Neural crest cell (in vitro differentiated cells): ENCODE measurements at regions not wholly inside any gene's neighbourhood (a gene's known extent, or its start where the extent isn't known, plus 50 kb on each side); places are given as distances from the start of the nearest gene placed in this dataset.

Experiments
- DNase-seq: peaks from one replicate; pipeline ENCODE4 v3.0.0; 2021; ENCODE audit warnings: low read depth, mixed read lengths, low spot score
- H3K27ac Mint-ChIP-seq: one replicate; pipeline ENCODE4 v1.8.0; 2021; ENCODE audit warnings: mild to moderate bottlenecking, mixed read lengths; ENCODE audit not compliant: unreplicated experiment
- H3K27me3 Mint-ChIP-seq: 2 replicates; pipeline ENCODE4 v1.8.0; 2021; ENCODE audit warnings: low read depth, mild to moderate bottlenecking, mixed read lengths
- H3K36me3 Mint-ChIP-seq: 2 replicates; pipeline ENCODE4 v1.8.0; 2021; ENCODE audit warnings: low read depth, mild to moderate bottlenecking, mixed read lengths
- H3K4me1 Mint-ChIP-seq: 2 replicates; pipeline ENCODE4 v1.8.0; 2021; ENCODE audit warnings: mixed read lengths
- H3K4me3 Mint-ChIP-seq: one replicate; pipeline ENCODE4 v1.8.0; 2021; ENCODE audit warnings: mild to moderate bottlenecking, mixed read lengths
- H3K9me3 Mint-ChIP-seq: 2 replicates; pipeline ENCODE4 v1.8.0; 2021; ENCODE audit warnings: mixed read lengths
- CTCF ChIP-seq: fragments of 200-600 bp; sonication (generic); conservative IDR thresholded peaks from 2 replicates; pipeline ENCODE4 v1.5.0; 2021; ENCODE audit warnings: antibody characterized with exemption, mild to moderate bottlenecking

DNA sequence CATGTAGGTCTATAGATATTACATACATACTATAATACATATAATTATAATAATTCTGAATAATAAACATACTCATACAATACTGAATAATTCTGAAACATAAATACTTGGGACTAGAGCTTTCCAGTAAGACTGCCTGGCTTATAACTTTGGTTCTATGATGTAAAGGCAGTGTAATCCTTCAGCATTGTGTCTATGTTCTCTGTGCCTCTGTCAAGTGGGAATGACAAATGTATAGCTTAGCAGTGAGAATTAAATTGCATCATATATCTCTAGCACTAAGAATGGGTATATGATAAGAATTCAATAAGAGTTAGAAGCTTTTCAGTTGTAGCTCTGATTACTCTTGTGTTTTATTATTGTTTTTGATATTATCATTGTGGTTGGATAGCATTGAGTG is 1469.3 kb downstream of the CDH8 start:
- H3K36me3 Mint-ChIP-seq = no peaks in the 10 kb centered on the region
- H3K27ac Mint-ChIP-seq = no peak overlapping the region
- H3K4me3 Mint-ChIP-seq = no peak overlapping the region
- no peak for TF ChIP-seq CTCF
- H3K4me1 Mint-ChIP-seq = no peaks in the 10 kb centered on the region
- H3K9me3 Mint-ChIP-seq = peaks cover 4% of the 10 kb centered on the region
- DNase-seq = no peak
- H3K27me3 Mint-ChIP-seq = no peaks in the 10 kb centered on the region

DNA sequence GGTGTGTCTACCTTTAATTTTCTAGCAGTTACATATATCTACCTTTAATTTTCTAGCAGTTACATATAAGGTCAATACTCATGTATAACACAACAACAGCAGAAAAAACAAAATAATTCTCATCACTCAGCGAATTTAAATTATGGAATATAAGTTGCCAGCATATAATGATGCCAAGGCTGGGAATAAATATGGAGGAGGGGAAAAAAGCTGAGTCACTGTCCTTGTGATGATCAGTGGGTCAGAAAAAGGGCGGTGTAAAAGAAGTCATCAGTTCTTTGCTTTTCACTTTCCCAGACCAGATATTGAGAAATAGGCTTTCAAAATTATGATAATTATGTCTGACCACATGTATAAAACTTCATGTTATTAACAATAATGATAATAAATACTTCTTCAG is 1471.7 kb downstream of the CDH8 start:
- H3K9me3 Mint-ChIP-seq = peaks cover 4% of the 10 kb centered on the region
- H3K4me1 Mint-ChIP-seq = no peaks in the 10 kb centered on the region
- no peak for TF ChIP-seq CTCF
- no peaks in the 10 kb centered on the region for H3K27me3 Mint-ChIP-seq
- H3K36me3 Mint-ChIP-seq = no peaks in the 10 kb centered on the region
- no peak overlapping the region for H3K27ac Mint-ChIP-seq
- H3K4me3 Mint-ChIP-seq = no peak overlapping the region
- DNase-seq = no peak

- Mint-ChIP-seq H3K9me3 (peaks cover 4% of the 10 kb centered on the region), H3K36me3 (no peaks in the 10 kb centered on the region), H3K27ac (no peak overlapping the region), H3K4me3 (no peak overlapping the region), H3K27me3 (no peaks in the 10 kb centered on the region), H3K4me1 (no peaks in the 10 kb centered on the region)
- no peak for DNase-seq
- TF ChIP-seq CTCF = no peak
These were observed 1473.1 kb downstream of the CDH8 start for GRCh38 chr16:60563166-60563565.

DNA sequence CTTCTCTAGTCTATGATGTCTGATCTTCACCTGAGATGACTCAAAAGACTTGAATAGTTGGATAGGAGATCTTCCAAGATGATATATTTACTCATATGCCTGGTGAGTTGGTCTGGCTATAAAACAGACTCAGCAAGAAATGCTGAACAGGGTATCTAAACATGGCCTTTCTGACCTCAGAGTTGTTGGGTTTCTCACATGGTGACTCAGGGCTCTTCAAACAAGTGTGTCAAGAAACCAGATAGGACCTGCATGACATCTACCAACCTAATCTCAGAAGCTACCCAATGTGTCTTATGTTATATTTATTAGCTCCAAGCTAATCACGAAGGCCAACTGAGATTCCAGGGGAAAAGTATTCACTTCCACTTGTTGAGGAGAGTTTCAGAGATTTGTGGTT is 1477.3 kb downstream of the CDH8 start:
- Mint-ChIP-seq H3K36me3 (no peaks in the 10 kb centered on the region), H3K4me3 (no peak overlapping the region), H3K27ac (no peak overlapping the region), H3K4me1 (no peaks in the 10 kb centered on the region), H3K27me3 (peaks cover 3% of the 10 kb centered on the region), H3K9me3 (no peaks in the 10 kb centered on the region)
- no peak for TF ChIP-seq CTCF
- DNase-seq = no peak

- DNase-seq = no peak
- Mint-ChIP-seq H3K4me1 (peaks cover 9% of the 10 kb centered on the region), H3K27me3 (peaks cover 3% of the 10 kb centered on the region), H3K27ac (no peak overlapping the region), H3K36me3 (no peaks in the 10 kb centered on the region), H3K9me3 (no peaks in the 10 kb centered on the region), H3K4me3 (no peak overlapping the region)
- no peak for TF ChIP-seq CTCF
These were observed 1483.0 kb downstream of the CDH8 start for GRCh38 chr16:60553090-60553757.

GRCh38 chr16:60541535-60541934 is 1494.7 kb downstream of the CDH8 start:
- TF ChIP-seq CTCF = no peak
- H3K36me3 Mint-ChIP-seq = no peaks in the 10 kb centered on the region
- H3K27me3 Mint-ChIP-seq = peaks cover 6% of the 10 kb centered on the region
- DNase-seq = no peak
- no peak overlapping the region for H3K27ac Mint-ChIP-seq
- no peaks in the 10 kb centered on the region for H3K4me1 Mint-ChIP-seq
- H3K9me3 Mint-ChIP-seq = peaks cover 9% of the 10 kb centered on the region
- no peak overlapping the region for H3K4me3 Mint-ChIP-seq
